ENCODE measurements at regions not wholly inside any gene's neighbourhood (a gene's known extent, or its start where the extent isn't known, plus 50 kb on each side); places are given as distances from the start of the nearest gene placed in this dataset.

GRCh38 chr21:16473988-16474387 lies 744.2 kb downstream of the USP25 start:
- Histone ChIP-seq H3K36me3 (ENCODE audit: control insufficient read depth, insufficient read depth, low read length) (no peaks in the 10 kb centered on the region), H3K9me3 (no peaks in the 10 kb centered on the region), H3K4me3 (ENCODE audit: low read depth, low read length) (no peak overlapping the region), H3K27me3 (replicated peaks; ENCODE audit: control insufficient read depth, insufficient read depth, low read length) (no peaks in the 10 kb centered on the region), H3K4me1 (no peaks in the 10 kb centered on the region)
- H3K36me3 Mint-ChIP-seq (ENCODE audit: insufficient read depth, unreplicated experiment), result no peaks in the 10 kb centered on the region
- no peaks in the 10 kb centered on the region for H3K9me3 Mint-ChIP-seq (ENCODE audit: unreplicated experiment)
- H3K27ac Mint-ChIP-seq (ENCODE audit: unreplicated experiment), result no peak overlapping the region
- POLR2A ChIA-PET, result no interaction called here
- no peaks in the 10 kb centered on the region for H3K27me3 Mint-ChIP-seq (ENCODE audit: insufficient read depth, unreplicated experiment)
- H3K4me1 Mint-ChIP-seq (ENCODE audit: low read depth, unreplicated experiment), result no peaks in the 10 kb centered on the region
- CTCF ChIA-PET, result no interaction called here
- no peak for TF ChIP-seq CTCF (IDR thresholded peaks at IDR 0.05; ENCODE audit: insufficient read depth in 1 of 2, low read depth in 1 of 2, low read length in 1 of 2, severe bottlenecking in 1 of 2, unreplicated experiment in 1 of 2)
- no peak overlapping the region for H3K4me3 Mint-ChIP-seq (ENCODE audit: unreplicated experiment)
- BruUV-seq (replicated peaks), result no TSS peak
- intact Hi-C loops (cut with micrococcal nuclease; ENCODE audit: unreplicated experiment), result no loop called here
- no peak for DNase-seq

GRCh38 chr21:16476056-16476825 lies 746.5 kb downstream of the USP25 start:
- Mint-ChIP-seq H3K27me3 (ENCODE audit: insufficient read depth, unreplicated experiment) (no peaks in the 10 kb centered on the region), H3K4me1 (ENCODE audit: low read depth, unreplicated experiment) (no peaks in the 10 kb centered on the region), H3K4me3 (ENCODE audit: unreplicated experiment) (no peak overlapping the region), H3K9me3 (ENCODE audit: unreplicated experiment) (no peaks in the 10 kb centered on the region), H3K27ac (ENCODE audit: unreplicated experiment) (no peak overlapping the region), H3K36me3 (ENCODE audit: insufficient read depth, unreplicated experiment) (no peaks in the 10 kb centered on the region)
- intact Hi-C loops (cut with micrococcal nuclease; ENCODE audit: unreplicated experiment), result no loop called here
- no peak for DNase-seq
- Histone ChIP-seq H3K9me3 (no peaks in the 10 kb centered on the region), H3K27me3 (replicated peaks; ENCODE audit: control insufficient read depth, insufficient read depth, low read length) (no peaks in the 10 kb centered on the region), H3K4me1 (no peaks in the 10 kb centered on the region), H3K36me3 (ENCODE audit: control insufficient read depth, insufficient read depth, low read length) (no peaks in the 10 kb centered on the region), H3K4me3 (ENCODE audit: low read depth, low read length) (no peak overlapping the region)
- TF ChIP-seq CTCF (IDR thresholded peaks at IDR 0.05; ENCODE audit: insufficient read depth in 1 of 2, low read depth in 1 of 2, low read length in 1 of 2, severe bottlenecking in 1 of 2, unreplicated experiment in 1 of 2), result no peak
- POLR2A ChIA-PET, result no interaction called here
- CTCF ChIA-PET, result no interaction called here
- BruUV-seq (replicated peaks), result no TSS peak

- ChIA-PET CTCF (no interaction called here), POLR2A (no interaction called here)
- no peak overlapping the region for H3K27ac Mint-ChIP-seq (ENCODE audit: unreplicated experiment)
- H3K4me1 Mint-ChIP-seq (ENCODE audit: low read depth, unreplicated experiment), result no peaks in the 10 kb centered on the region
- no peaks in the 10 kb centered on the region for H3K27me3 ChIP-seq (replicated peaks; ENCODE audit: control insufficient read depth, insufficient read depth, low read length)
- peaks cover 4% of the 10 kb centered on the region for H3K27me3 Mint-ChIP-seq (ENCODE audit: insufficient read depth, unreplicated experiment)
- H3K4me3 ChIP-seq (ENCODE audit: low read depth, low read length), result no peak overlapping the region
- H3K4me1 ChIP-seq, result no peaks in the 10 kb centered on the region
- no peak for DNase-seq
- no peak for TF ChIP-seq CTCF (IDR thresholded peaks at IDR 0.05; ENCODE audit: insufficient read depth in 1 of 2, low read depth in 1 of 2, low read length in 1 of 2, severe bottlenecking in 1 of 2, unreplicated experiment in 1 of 2)
- no peaks in the 10 kb centered on the region for H3K9me3 Mint-ChIP-seq (ENCODE audit: unreplicated experiment)
- no peaks in the 10 kb centered on the region for H3K9me3 ChIP-seq
- H3K36me3 ChIP-seq (ENCODE audit: control insufficient read depth, insufficient read depth, low read length), result no peaks in the 10 kb centered on the region
- H3K36me3 Mint-ChIP-seq (ENCODE audit: insufficient read depth, unreplicated experiment), result no peaks in the 10 kb centered on the region
- intact Hi-C loops (cut with micrococcal nuclease; ENCODE audit: unreplicated experiment), result no loop called here
- BruUV-seq (replicated peaks), result no TSS peak
- H3K4me3 Mint-ChIP-seq (ENCODE audit: unreplicated experiment), result no peak overlapping the region
Measured at GRCh38 chr21:16488042-16488441, 758.3 kb downstream of the USP25 start.
